Type B pancreatic cell (in vitro differentiated cells): ENCODE measurements at regions not wholly inside any gene's neighbourhood (a gene's known extent, or its start where the extent isn't known, plus 50 kb on each side); places are given as distances from the start of the nearest gene placed in this dataset.

Experiments used
- DNase-seq: peaks from one replicate; pipeline ENCODE4 v3.0.0; 2021; ENCODE audit warnings: mixed read lengths; ENCODE audit not compliant: unreplicated experiment; ENCODE audit errors: extremely low spot score
- H3K27ac Mint-ChIP-seq: 2 replicates; pipeline ENCODE4 v1.8.0; 2021; ENCODE audit warnings: mild to moderate bottlenecking, mixed read lengths
- H3K27me3 Mint-ChIP-seq: 2 replicates; pipeline ENCODE4 v1.8.0; 2021; ENCODE audit warnings: mixed read lengths
- H3K36me3 Mint-ChIP-seq: 2 replicates; pipeline ENCODE4 v1.8.0; 2021; ENCODE audit warnings: mixed read lengths
- H3K4me1 Mint-ChIP-seq: one replicate; pipeline ENCODE4 v1.8.0; 2021; ENCODE audit warnings: mixed read lengths; ENCODE audit not compliant: unreplicated experiment
- H3K4me3 Mint-ChIP-seq: 2 replicates; pipeline ENCODE4 v1.8.0; 2021; ENCODE audit warnings: mild to moderate bottlenecking, mixed read lengths
- H3K9me3 Mint-ChIP-seq: 2 replicates; pipeline ENCODE4 v1.8.0; 2021; ENCODE audit warnings: mixed read lengths
- TF ChIP-seq, protein P1 (sequence below): fragments of 200-600 bp; sonication (generic); conservative IDR thresholded peaks from 2 replicates; pipeline ENCODE4 v1.5.0; 2021; ENCODE audit warnings: antibody characterized with exemption, mild to moderate bottlenecking

GRCh38 chr18:40523287-40523686 lies 1431.7 kb upstream of the PIK3C3 start:
- Mint-ChIP-seq H3K4me1 (no peaks in the 10 kb centered on the region), H3K9me3 (no peaks in the 10 kb centered on the region), H3K4me3 (no peak overlapping the region), H3K36me3 (no peaks in the 10 kb centered on the region), H3K27ac (no peak overlapping the region), H3K27me3 (no peaks in the 10 kb centered on the region)
- no peak for DNase-seq
- TF ChIP-seq, protein P1, sequence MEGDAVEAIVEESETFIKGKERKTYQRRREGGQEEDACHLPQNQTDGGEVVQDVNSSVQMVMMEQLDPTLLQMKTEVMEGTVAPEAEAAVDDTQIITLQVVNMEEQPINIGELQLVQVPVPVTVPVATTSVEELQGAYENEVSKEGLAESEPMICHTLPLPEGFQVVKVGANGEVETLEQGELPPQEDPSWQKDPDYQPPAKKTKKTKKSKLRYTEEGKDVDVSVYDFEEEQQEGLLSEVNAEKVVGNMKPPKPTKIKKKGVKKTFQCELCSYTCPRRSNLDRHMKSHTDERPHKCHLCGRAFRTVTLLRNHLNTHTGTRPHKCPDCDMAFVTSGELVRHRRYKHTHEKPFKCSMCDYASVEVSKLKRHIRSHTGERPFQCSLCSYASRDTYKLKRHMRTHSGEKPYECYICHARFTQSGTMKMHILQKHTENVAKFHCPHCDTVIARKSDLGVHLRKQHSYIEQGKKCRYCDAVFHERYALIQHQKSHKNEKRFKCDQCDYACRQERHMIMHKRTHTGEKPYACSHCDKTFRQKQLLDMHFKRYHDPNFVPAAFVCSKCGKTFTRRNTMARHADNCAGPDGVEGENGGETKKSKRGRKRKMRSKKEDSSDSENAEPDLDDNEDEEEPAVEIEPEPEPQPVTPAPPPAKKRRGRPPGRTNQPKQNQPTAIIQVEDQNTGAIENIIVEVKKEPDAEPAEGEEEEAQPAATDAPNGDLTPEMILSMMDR, result no peak

- TF ChIP-seq, protein P1, result no peak
- Mint-ChIP-seq H3K27ac (no peak overlapping the region), H3K4me1 (no peaks in the 10 kb centered on the region), H3K4me3 (no peak overlapping the region), H3K9me3 (no peaks in the 10 kb centered on the region), H3K27me3 (no peaks in the 10 kb centered on the region), H3K36me3 (no peaks in the 10 kb centered on the region)
- DNase-seq, result no peak
These were observed 1454.0 kb upstream of the PIK3C3 start for GRCh38 chr18:40501026-40501425.

DNA sequence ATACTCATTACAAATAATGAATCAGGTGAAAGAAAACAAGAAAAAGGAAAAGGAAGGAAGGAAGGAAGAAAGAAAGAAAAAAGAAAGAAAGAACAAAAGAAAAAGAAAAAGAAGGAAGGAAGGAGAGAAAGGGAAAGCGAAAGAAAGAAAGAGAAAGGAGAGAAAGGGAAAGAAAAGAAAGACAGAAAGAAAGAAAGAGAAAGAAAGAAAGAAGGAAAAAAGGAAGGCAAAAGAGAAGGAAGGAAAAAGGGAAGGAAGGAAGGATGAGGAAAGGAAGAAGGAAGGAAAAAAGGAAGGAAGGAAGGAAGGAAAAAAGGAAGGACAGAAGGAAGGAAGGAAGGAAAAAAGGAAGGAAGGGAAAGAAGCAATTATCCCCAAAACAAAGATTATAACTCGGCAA lies 1460.4 kb upstream of the PIK3C3 start:
- Mint-ChIP-seq H3K4me3 (no peak overlapping the region), H3K27ac (no peak overlapping the region), H3K36me3 (no peaks in the 10 kb centered on the region), H3K9me3 (no peaks in the 10 kb centered on the region), H3K4me1 (no peaks in the 10 kb centered on the region), H3K27me3 (no peaks in the 10 kb centered on the region)
- no peak for DNase-seq
- TF ChIP-seq, protein P1, result no peak

- H3K4me1 Mint-ChIP-seq, result no peaks in the 10 kb centered on the region
- TF ChIP-seq, protein P1, result no peak
- no peak overlapping the region for H3K4me3 Mint-ChIP-seq
- DNase-seq, result no peak
- no peaks in the 10 kb centered on the region for H3K27me3 Mint-ChIP-seq
- no peaks in the 10 kb centered on the region for H3K36me3 Mint-ChIP-seq
- no peak overlapping the region for H3K27ac Mint-ChIP-seq
- no peaks in the 10 kb centered on the region for H3K9me3 Mint-ChIP-seq
These were observed 1461.7 kb upstream of the PIK3C3 start for GRCh38 chr18:40493316-40493715.

- no peaks in the 10 kb centered on the region for H3K27me3 Mint-ChIP-seq
- H3K36me3 Mint-ChIP-seq, result no peaks in the 10 kb centered on the region
- TF ChIP-seq, protein P1, result no peak
These were observed 1465.7 kb upstream of the PIK3C3 start for GRCh38 chr18:40489301-40489700.

GRCh38 chr18:40485318-40485717 lies 1469.7 kb upstream of the PIK3C3 start:
- Mint-ChIP-seq H3K36me3 (no peaks in the 10 kb centered on the region), H3K4me1 (no peaks in the 10 kb centered on the region), H3K27ac (no peak overlapping the region), H3K27me3 (no peaks in the 10 kb centered on the region), H3K4me3 (no peak overlapping the region), H3K9me3 (no peaks in the 10 kb centered on the region)
- TF ChIP-seq, protein P1, result no peak
- no peak for DNase-seq

More at GRCh38 chr18:40489301-40489700, 1465.7 kb upstream of the PIK3C3 start:
- Mint-ChIP-seq H3K4me3 (no peak overlapping the region), H3K9me3 (no peaks in the 10 kb centered on the region), H3K4me1 (no peaks in the 10 kb centered on the region), H3K27ac (no peak overlapping the region)
- no peak for DNase-seq
